ENCODE measurements at regions not wholly inside any gene's neighbourhood (a gene's known extent, or its start where the extent isn't known, plus 50 kb on each side); places are given as distances from the start of the nearest gene placed in this dataset.
A peak's percentile ranks its signal among the peaks of the same experiment; 100 is the strongest.

GRCh38 chr7:86963599-86964230, 95.7 kb downstream of the ELAPOR2 start:
- H3K9me2 ChIP-seq (replicated peaks; ENCODE audit: insufficient read depth) = no peaks in the 10 kb centered on the region
- H3K4me1 ChIP-seq (ENCODE audit: insufficient read depth) = peaks cover 8% of the 10 kb centered on the region
- H3K4me2 ChIP-seq = peak overlapping the region; percentile 18
- no peak for TF ChIP-seq CTCF (IDR thresholded peaks at IDR 0.05; ENCODE audit: poor library complexity)
- no peak for TF ChIP-seq EZH2phosphoT487 (IDR thresholded peaks at IDR 0.05; ENCODE audit: low read depth, severe bottlenecking, unreplicated experiment)
- TF ChIP-seq EZH2 (IDR thresholded peaks at IDR 0.05; ENCODE audit: borderline replicate concordance) = no peak
- no peak overlapping the region for H3K4me3 ChIP-seq
- H3K9me3 ChIP-seq (ENCODE audit: low read depth) = no peaks in the 10 kb centered on the region
- peaks cover 19% of the 10 kb centered on the region for H4K20me1 ChIP-seq (ENCODE audit: insufficient read depth, poor library complexity, severe bottlenecking)
- no peak for DNase-seq (ENCODE audit: low spot score)
- H3K27me3 ChIP-seq = no peaks in the 10 kb centered on the region
- WGBS (ENCODE audit: low lambda C conversion rate, missing lambda C conversion rate) = 56% methylated on average over 2 of the region's 2 CpGs
- no peak overlapping the region for H3K27ac ChIP-seq
- no peak overlapping the region for H2AFZ ChIP-seq
- peaks cover 60% of the 10 kb centered on the region for H3K79me2 ChIP-seq
- H3K36me3 ChIP-seq (replicated peaks; ENCODE audit: insufficient read depth, low read depth) = no peaks in the 10 kb centered on the region

GRCh38 chr7:86962623-86963022, 96.8 kb downstream of the ELAPOR2 start:
- no peaks in the 10 kb centered on the region for H3K9me3 ChIP-seq (ENCODE audit: low read depth)
- peaks cover 8% of the 10 kb centered on the region for H3K4me1 ChIP-seq (ENCODE audit: insufficient read depth)
- H3K4me3 ChIP-seq = no peak overlapping the region
- no peaks in the 10 kb centered on the region for H3K9me2 ChIP-seq (replicated peaks; ENCODE audit: insufficient read depth)
- H3K27me3 ChIP-seq = no peaks in the 10 kb centered on the region
- DNase-seq (ENCODE audit: low spot score) = no peak
- H3K27ac ChIP-seq = no peak overlapping the region
- H3K4me2 ChIP-seq = no peak overlapping the region
- 89% methylated on average over 3 of the region's 3 CpGs for WGBS (ENCODE audit: low lambda C conversion rate, missing lambda C conversion rate)
- no peak overlapping the region for H2AFZ ChIP-seq
- H3K79me2 ChIP-seq = peaks cover 54% of the 10 kb centered on the region
- no peaks in the 10 kb centered on the region for H3K36me3 ChIP-seq (replicated peaks; ENCODE audit: insufficient read depth, low read depth)
- TF ChIP-seq EZH2 (IDR thresholded peaks at IDR 0.05; ENCODE audit: borderline replicate concordance) = no peak
- no peak for TF ChIP-seq EZH2phosphoT487 (IDR thresholded peaks at IDR 0.05; ENCODE audit: low read depth, severe bottlenecking, unreplicated experiment)
- TF ChIP-seq CTCF (IDR thresholded peaks at IDR 0.05; ENCODE audit: poor library complexity) = no peak
- peaks cover 14% of the 10 kb centered on the region for H4K20me1 ChIP-seq (ENCODE audit: insufficient read depth, poor library complexity, severe bottlenecking)

- Histone ChIP-seq H3K36me3 (replicated peaks; ENCODE audit: insufficient read depth, low read depth) (no peaks in the 10 kb centered on the region), H3K79me2 (peaks cover 52% of the 10 kb centered on the region), H3K9me3 (ENCODE audit: low read depth) (no peaks in the 10 kb centered on the region), H3K27me3 (no peaks in the 10 kb centered on the region), H4K20me1 (ENCODE audit: insufficient read depth, poor library complexity, severe bottlenecking) (peaks cover 14% of the 10 kb centered on the region), H3K27ac (no peak overlapping the region), H3K4me2 (no peak overlapping the region), H3K9me2 (replicated peaks; ENCODE audit: insufficient read depth) (no peaks in the 10 kb centered on the region), H2AFZ (no peak overlapping the region), H3K4me3 (no peak overlapping the region), H3K4me1 (ENCODE audit: insufficient read depth) (peaks cover 8% of the 10 kb centered on the region)
- no peak for TF ChIP-seq EZH2 (IDR thresholded peaks at IDR 0.05; ENCODE audit: borderline replicate concordance)
- TF ChIP-seq CTCF (IDR thresholded peaks at IDR 0.05; ENCODE audit: poor library complexity) = no peak
- no peak for TF ChIP-seq EZH2phosphoT487 (IDR thresholded peaks at IDR 0.05; ENCODE audit: low read depth, severe bottlenecking, unreplicated experiment)
- 93% methylated on average over 1 of the region's 1 CpG for WGBS (ENCODE audit: low lambda C conversion rate, missing lambda C conversion rate)
- no peak for DNase-seq (ENCODE audit: low spot score)
These were observed 97.8 kb downstream of the ELAPOR2 start for GRCh38 chr7:86961686-86962085.
